ENCODE measurements at regions not wholly inside any gene's neighbourhood (a gene's known extent, or its start where the extent isn't known, plus 50 kb on each side); places are given as distances from the start of the nearest gene placed in this dataset.

DNA sequence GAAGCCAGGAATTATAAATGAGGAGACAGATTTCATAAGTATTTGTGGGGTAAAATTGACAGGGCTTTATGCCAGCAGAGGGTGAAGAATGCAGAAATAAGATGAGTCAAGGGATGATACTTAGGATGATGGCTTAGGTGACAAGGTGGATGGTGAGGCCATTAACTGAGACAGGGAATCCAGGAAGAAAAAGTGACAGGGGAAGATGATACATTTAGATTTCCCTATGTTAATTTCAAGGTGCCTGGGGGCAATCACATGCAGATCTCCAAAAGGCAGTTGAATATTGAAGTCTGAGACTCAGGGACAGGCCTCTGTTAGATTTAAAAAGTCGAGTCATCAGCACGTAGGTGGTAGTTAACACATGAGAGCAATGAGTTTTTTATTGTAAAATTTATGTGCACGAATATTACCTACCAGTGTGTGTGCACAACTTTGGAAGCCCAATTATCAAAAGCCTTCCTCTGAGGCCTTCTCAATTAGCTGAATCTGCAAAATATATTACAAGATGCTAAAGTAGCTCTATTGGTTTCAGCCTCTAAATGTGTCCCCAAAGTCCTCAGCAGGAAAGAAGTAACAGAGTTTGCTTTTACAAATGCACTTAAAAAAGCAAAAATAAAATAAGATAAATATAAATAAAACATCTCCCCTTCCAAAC, 67.9 kb upstream of the CHL1 start:
- Histone ChIP-seq H3K9me3 (no peaks in the 10 kb centered on the region), H3K27ac (no peak overlapping the region), H3K4me3 (no peak overlapping the region), H3K36me3 (no peaks in the 10 kb centered on the region), H3K27me3 (no peaks in the 10 kb centered on the region), H3K4me1 (no peaks in the 10 kb centered on the region)
- TF ChIP-seq POLR2A (IDR thresholded peaks at IDR 0.05), result no peak
- no peak for TF ChIP-seq CTCF (IDR thresholded peaks at IDR 0.05)
- no peak for DNase-seq

GRCh38 chr3:131151-131888, 65.2 kb upstream of the CHL1 start:
- no peak for DNase-seq
- TF ChIP-seq POLR2A (IDR thresholded peaks at IDR 0.05) (no peak), CTCF (IDR thresholded peaks at IDR 0.05) (no peak)
- Histone ChIP-seq H3K36me3 (no peaks in the 10 kb centered on the region), H3K4me3 (no peak overlapping the region), H3K9me3 (no peaks in the 10 kb centered on the region), H3K27ac (no peak overlapping the region), H3K4me1 (no peaks in the 10 kb centered on the region), H3K27me3 (no peaks in the 10 kb centered on the region)

DNA sequence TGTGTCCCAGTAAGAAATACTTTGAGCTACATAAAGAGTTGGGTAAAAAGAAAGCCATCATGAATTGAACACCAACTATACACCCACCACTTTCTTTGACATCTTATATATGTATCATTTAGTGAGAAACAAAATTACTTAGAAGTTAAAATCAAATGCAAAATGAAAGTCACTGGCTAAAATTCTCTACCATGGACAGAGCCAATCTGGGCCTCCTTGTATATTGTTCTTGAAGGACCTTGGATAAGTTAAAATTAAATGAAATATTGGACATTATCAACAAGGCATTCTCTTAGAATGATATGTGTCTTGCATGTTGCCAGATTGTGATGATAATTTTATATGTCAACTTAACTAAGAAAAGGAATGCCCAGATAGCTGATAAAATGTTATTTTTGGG, 64.2 kb upstream of the CHL1 start:
- Histone ChIP-seq H3K9me3 (no peaks in the 10 kb centered on the region), H3K27me3 (no peaks in the 10 kb centered on the region), H3K4me3 (no peak overlapping the region), H3K4me1 (no peaks in the 10 kb centered on the region), H3K27ac (no peak overlapping the region), H3K36me3 (no peaks in the 10 kb centered on the region)
- DNase-seq, result no peak
- no peak for TF ChIP-seq POLR2A (IDR thresholded peaks at IDR 0.05)
- TF ChIP-seq CTCF (IDR thresholded peaks at IDR 0.05), result no peak

GRCh38 chr3:132904-133303, 63.7 kb upstream of the CHL1 start:
- no peak for DNase-seq
- Histone ChIP-seq H3K36me3 (no peaks in the 10 kb centered on the region), H3K9me3 (no peaks in the 10 kb centered on the region), H3K27ac (no peak overlapping the region), H3K4me3 (no peak overlapping the region), H3K4me1 (no peaks in the 10 kb centered on the region), H3K27me3 (no peaks in the 10 kb centered on the region)
- no peak for TF ChIP-seq POLR2A (IDR thresholded peaks at IDR 0.05)
- no peak for TF ChIP-seq CTCF (IDR thresholded peaks at IDR 0.05)

- Histone ChIP-seq H3K27ac (no peak overlapping the region), H3K4me1 (no peaks in the 10 kb centered on the region), H3K36me3 (no peaks in the 10 kb centered on the region), H3K27me3 (no peaks in the 10 kb centered on the region), H3K4me3 (no peak overlapping the region), H3K9me3 (no peaks in the 10 kb centered on the region)
- no peak for DNase-seq
- TF ChIP-seq POLR2A (IDR thresholded peaks at IDR 0.05) (no peak), CTCF (IDR thresholded peaks at IDR 0.05) (no peak)
These were observed 55.7 kb upstream of the CHL1 start for GRCh38 chr3:140748-141330.

Measured in Peyer's patch (tissue), 4 donors.